Hematopoietic multipotent progenitor cell treated with erythropoietin and hydrocortisone succinate and interleukin-3 and kit ligand, for 4 days (in vitro differentiated cells): ENCODE measurements at regions not wholly inside any gene's neighbourhood (a gene's known extent, or its start where the extent isn't known, plus 50 kb on each side); places are given as distances from the start of the nearest gene placed in this dataset.

ENCODE experiments used
- DNase-seq: peaks from one replicate; pipeline ENCODE4 v3.0.0-alpha.2; 2015

- no peak for DNase-seq
These were observed 668.9 kb downstream of the METTL15 start for GRCh38 chr11:28777126-28777525.

GRCh38 chr11:28773606-28774005 lies 665.4 kb downstream of the METTL15 start:
- DNase-seq: no peak

- DNase-seq: no peak
These were observed 662.6 kb downstream of the METTL15 start for GRCh38 chr11:28770806-28771205.

GRCh38 chr11:28767574-28767973 lies 659.4 kb downstream of the METTL15 start:
- no peak for DNase-seq

GRCh38 chr11:28763876-28764275 lies 655.7 kb downstream of the METTL15 start:
- no peak for DNase-seq

GRCh38 chr11:28763151-28763550 lies 655.0 kb downstream of the METTL15 start:
- no peak for DNase-seq

- no peak for DNase-seq
These were observed 652.6 kb downstream of the METTL15 start for GRCh38 chr11:28760676-28761390.

GRCh38 chr11:28759311-28759710 lies 651.1 kb downstream of the METTL15 start:
- no peak for DNase-seq

GRCh38 chr11:28757725-28758515 lies 649.7 kb downstream of the METTL15 start:
- DNase-seq: no peak

- no peak for DNase-seq
These were observed 648.8 kb downstream of the METTL15 start for GRCh38 chr11:28756977-28757376.

- DNase-seq: no peak
These were observed 634.9 kb downstream of the METTL15 start for GRCh38 chr11:28743061-28743550.

- DNase-seq: no peak
These were observed 631.5 kb downstream of the METTL15 start for GRCh38 chr11:28739489-28740280.

GRCh38 chr11:28738549-28738948 lies 630.4 kb downstream of the METTL15 start:
- no peak for DNase-seq

GRCh38 chr11:28736256-28736655 lies 628.1 kb downstream of the METTL15 start:
- no peak for DNase-seq

GRCh38 chr11:28735511-28735910 lies 627.3 kb downstream of the METTL15 start:
- no peak for DNase-seq

- no peak for DNase-seq
These were observed 622.7 kb downstream of the METTL15 start for GRCh38 chr11:28730889-28731288.

GRCh38 chr11:28730336-28730735 lies 622.1 kb downstream of the METTL15 start:
- DNase-seq: no peak

- no peak for DNase-seq
These were observed 621.2 kb downstream of the METTL15 start for GRCh38 chr11:28729339-28729738.

GRCh38 chr11:28728666-28729065 lies 620.5 kb downstream of the METTL15 start:
- no peak for DNase-seq

- no peak for DNase-seq
These were observed 619.1 kb downstream of the METTL15 start for GRCh38 chr11:28727254-28727653.

GRCh38 chr11:28726432-28726831 lies 618.2 kb downstream of the METTL15 start:
- DNase-seq: no peak

- DNase-seq: no peak
These were observed 607.5 kb downstream of the METTL15 start for GRCh38 chr11:28715726-28716125.

GRCh38 chr11:28713850-28714249 lies 605.7 kb downstream of the METTL15 start:
- no peak for DNase-seq
